H9 (cell line): ENCODE measurements at regions not wholly inside any gene's neighbourhood (a gene's known extent, or its start where the extent isn't known, plus 50 kb on each side); places are given as distances from the start of the nearest gene placed in this dataset.

Experiments
- DNase-seq: peaks from one replicate; pipeline ENCODE4 v3.0.0-alpha.2; 2017
- H2AFZ ChIP-seq: one replicate; pipeline ENCODE4 v1.6.1; 2013; ENCODE audit warnings: mild to moderate bottlenecking, low read length, control low read depth, moderate library complexity
- H2AK5ac ChIP-seq: 2 replicates; pipeline ENCODE4 v1.6.1; 2013; ENCODE audit warnings: low read length, control low read depth, mixed read lengths; ENCODE audit not compliant: insufficient read length
- H2BK120ac ChIP-seq: one replicate; pipeline ENCODE4 v1.6.1; 2013; ENCODE audit warnings: low read depth, mild to moderate bottlenecking, low read length, control low read depth, inconsistent platforms; ENCODE audit not compliant: poor library complexity, severe bottlenecking
- H2BK12ac ChIP-seq: 2 replicates; pipeline ENCODE4 v1.6.1; 2013; ENCODE audit warnings: low read length, control low read depth, mixed read lengths, low read depth; ENCODE audit not compliant: insufficient read length
- H2BK15ac ChIP-seq: 2 replicates; pipeline ENCODE4 v1.6.1; 2013; ENCODE audit warnings: low read depth, low read length, control low read depth
- H2BK20ac ChIP-seq: one replicate; pipeline ENCODE4 v1.6.1; 2013; ENCODE audit warnings: low read depth, mild to moderate bottlenecking, low read length, control low read depth, inconsistent platforms; ENCODE audit not compliant: poor library complexity, severe bottlenecking
- H2BK5ac ChIP-seq: 2 replicates; pipeline ENCODE4 v1.6.1; 2013; ENCODE audit warnings: low read length, control low read depth, mixed read lengths; ENCODE audit not compliant: insufficient read length
- H3K14ac ChIP-seq: 2 replicates; pipeline ENCODE4 v1.6.1; 2013; ENCODE audit warnings: low read length, control low read depth; ENCODE audit not compliant: insufficient read depth
- H3K18ac ChIP-seq: 2 replicates; pipeline ENCODE4 v1.6.1; 2013; ENCODE audit warnings: low read depth, mild to moderate bottlenecking, mixed read lengths, low read length, control low read depth; ENCODE audit not compliant: insufficient read length
- H3K23ac ChIP-seq: 2 replicates; pipeline ENCODE4 v1.6.1; 2013; ENCODE audit warnings: low read length, control low read depth, mixed read lengths, low read depth; ENCODE audit not compliant: insufficient read length
- H3K23me2 ChIP-seq: 2 replicates; pipeline ENCODE4 v1.6.1; 2013; ENCODE audit warnings: low read depth, mild to moderate bottlenecking, mixed read lengths, low read length, control low read depth; ENCODE audit not compliant: insufficient read length, poor library complexity, severe bottlenecking
- H3K27ac ChIP-seq: 2 replicates; pipeline ENCODE4 v1.5.1; 2013; ENCODE audit warnings: low read length, control low read depth, mixed read lengths, low read depth; ENCODE audit not compliant: insufficient read length
- H3K27me3 ChIP-seq: 2 replicates; pipeline ENCODE4 v1.6.1; 2013; ENCODE audit warnings: low read length, control low read depth, inconsistent platforms; ENCODE audit not compliant: insufficient read depth
- H3K4ac ChIP-seq: 2 replicates; pipeline ENCODE4 v1.6.1; 2013; ENCODE audit warnings: low read depth, mild to moderate bottlenecking, control low read depth, inconsistent platforms, low read length, moderate library complexity
- H3K4me1 ChIP-seq: 2 replicates; pipeline ENCODE4 v1.6.1; 2013; ENCODE audit warnings: low read length, control low read depth, inconsistent platforms; ENCODE audit not compliant: insufficient read depth
- H3K4me2 ChIP-seq: 2 replicates; pipeline ENCODE4 v1.6.1; 2013; ENCODE audit warnings: low read length, control low read depth, mixed read lengths; ENCODE audit not compliant: insufficient read length, insufficient read depth
- H3K56ac ChIP-seq: 2 replicates; pipeline ENCODE4 v1.6.1; 2013; ENCODE audit warnings: low read depth, mild to moderate bottlenecking, mixed read lengths, low read length, control low read depth; ENCODE audit not compliant: insufficient read length
- H3K79me1 ChIP-seq: 2 replicates; pipeline ENCODE4 v1.6.1; 2013; ENCODE audit warnings: low read depth, mild to moderate bottlenecking, moderate library complexity, low read length, control low read depth, inconsistent platforms; ENCODE audit not compliant: insufficient read depth, poor library complexity, severe bottlenecking
- H3K79me2 ChIP-seq: 2 replicates; pipeline ENCODE4 v1.6.1; 2013; ENCODE audit warnings: low read length, control low read depth, inconsistent platforms; ENCODE audit not compliant: insufficient read depth
- H3K9ac ChIP-seq: 2 replicates; pipeline ENCODE4 v1.6.1; 2013; ENCODE audit warnings: low read length, control low read depth, mixed read lengths; ENCODE audit not compliant: insufficient read length; ENCODE audit errors: extremely low read depth
- H3K9me3 ChIP-seq: one replicate; pipeline ENCODE4 v1.6.1; 2013; ENCODE audit warnings: low read depth, low read length, inconsistent platforms; ENCODE audit not compliant: control insufficient read depth
- H3T11ph ChIP-seq: one replicate; pipeline ENCODE4 v1.6.1; 2013; ENCODE audit warnings: mild to moderate bottlenecking, low read length, control low read depth, inconsistent platforms
- H4K20me1 ChIP-seq: one replicate; pipeline ENCODE4 v1.6.1; 2013; ENCODE audit not compliant: control insufficient read depth, insufficient read length, insufficient read depth
- H4K5ac ChIP-seq: 2 replicates; pipeline ENCODE4 v1.6.1; 2013; ENCODE audit warnings: low read depth, mild to moderate bottlenecking, mixed read lengths, low read length, control low read depth; ENCODE audit not compliant: insufficient read length
- H4K8ac ChIP-seq: replicated peaks from 2 replicates; pipeline ENCODE4 v1.6.1; 2013; ENCODE audit warnings: low read length, control low read depth, mixed read lengths, low read depth; ENCODE audit not compliant: insufficient read length
- H4K91ac ChIP-seq: 2 replicates; pipeline ENCODE4 v1.6.1; 2013; ENCODE audit warnings: low read depth, mild to moderate bottlenecking, moderate library complexity, mixed read lengths, low read length, control low read depth; ENCODE audit not compliant: insufficient read length
- H3K27ac Mint-ChIP-seq, 3 experiments: 2 replicates in 2 of 3; 3 replicates in 1 of 3; pipeline ENCODE4 v1.8.0; 2020 to 2021; ENCODE audit warnings: mixed read lengths in 3 of 3, mild to moderate bottlenecking in 1 of 3, moderate library complexity in 1 of 3
- H3K27me3 Mint-ChIP-seq: 2 replicates; pipeline ENCODE4 v1.8.0; 2021; ENCODE audit warnings: low read depth, mild to moderate bottlenecking, moderate library complexity, mixed read lengths
- H3K36me3 Mint-ChIP-seq, 3 experiments: 2 replicates in 2 of 3; 3 replicates in 1 of 3; pipeline ENCODE4 v1.8.0; 2020 to 2021; ENCODE audit warnings: low read depth in 3 of 3, mixed read lengths in 3 of 3; ENCODE audit not compliant: insufficient read depth in 1 of 3
- H3K4me1 Mint-ChIP-seq, 2 experiments: 2 replicates each; pipeline ENCODE4 v1.8.0; 2020; ENCODE audit warnings: mixed read lengths in 2 of 2
- H3K4me3 Mint-ChIP-seq, 2 experiments: 2 replicates in 1 of 2; 3 replicates in 1 of 2; pipeline ENCODE4 v1.8.0; 2020 to 2021; ENCODE audit warnings: mild to moderate bottlenecking in 2 of 2, mixed read lengths in 2 of 2, moderate library complexity in 1 of 2
- H3K9me3 Mint-ChIP-seq, 2 experiments: 2 replicates in 1 of 2; 3 replicates in 1 of 2; pipeline ENCODE4 v1.8.0; 2020; ENCODE audit warnings: mild to moderate bottlenecking in 2 of 2, mixed read lengths in 2 of 2, moderate library complexity in 1 of 2
- CTCF ChIP-seq: fragments of 200-600 bp; sonication (generic); conservative IDR thresholded peaks from 3 replicates; pipeline ENCODE4 v1.8.0; 2021; ENCODE audit warnings: antibody characterized with exemption, mild to moderate bottlenecking
- WGBS: extraction: QIAGEN DNeasy Blood & Tissue Kit; methylation state at CpG from one replicate; pipeline ENCODE4 v1.1.7; 2013; ENCODE audit warnings: missing lambda C conversion rate, low lambda C conversion rate, mixed read lengths; ENCODE audit not compliant: insufficient read length; ENCODE audit errors: extremely low coverage; 5-methylcytosine and 5-hydroxymethylcytosine counted together

GRCh38 chr4:38601244-38601915, 62.6 kb upstream of the KLF3 start:
- DNase-seq, result no peak
- Mint-ChIP-seq H3K9me3 (no peaks in the 10 kb centered on the region), H3K27ac (no peak overlapping the region), H3K27me3 (no peaks in the 10 kb centered on the region; the same call in 1 of the 2 replicates), H3K4me3 (no peak overlapping the region), H3K36me3 (no peaks in the 10 kb centered on the region), H3K4me1 (peaks cover 18 to 22% of the 10 kb centered on the region in 2 experiments)
- Histone ChIP-seq H3K27ac (no peak overlapping the region), H3K79me2 (no peaks in the 10 kb centered on the region), H4K91ac (no peak overlapping the region), H3K14ac (no peak overlapping the region), H2AFZ (no peak overlapping the region), H3K18ac (no peak overlapping the region), H2BK15ac (no peak overlapping the region), H4K20me1 (no peaks in the 10 kb centered on the region), H3K4me2 (no peak overlapping the region), H3K23ac (no peak overlapping the region), H3K27me3 (no peaks in the 10 kb centered on the region), H3T11ph (no peak overlapping the region), H3K9ac (no peak overlapping the region), H2BK120ac (no peak overlapping the region), H3K9me3 (no peaks in the 10 kb centered on the region), H3K23me2 (no peaks in the 10 kb centered on the region), H2BK20ac (no peak overlapping the region), H3K4ac (no peak overlapping the region), H2BK5ac (no peak overlapping the region), H3K56ac (no peak overlapping the region), H4K8ac (no peak overlapping the region), H2BK12ac (no peak overlapping the region), H3K4me1 (no peaks in the 10 kb centered on the region; the same call in 1 of the 2 replicates), H3K79me1 (no peaks in the 10 kb centered on the region), H2AK5ac (no peak overlapping the region), H4K5ac (no peak overlapping the region)
- no CpG with 5 or more reads among the region's 6 CpGs for WGBS
- no peak for TF ChIP-seq CTCF
